ENCODE measurements at regions not wholly inside any gene's neighbourhood (a gene's known extent, or its start where the extent isn't known, plus 50 kb on each side); places are given as distances from the start of the nearest gene placed in this dataset.

GRCh38 chr4:151538963-151539362 is 130.0 kb downstream of the FHIP1A start:
- Histone ChIP-seq H4K5ac (ENCODE audit: low read depth, low read length) (no peak overlapping the region), H3K56ac (ENCODE audit: extremely low read depth, insufficient read depth, low read length) (no peak overlapping the region), H3K4ac (ENCODE audit: low read depth, low read length) (no peak overlapping the region), H3K14ac (replicated peaks; ENCODE audit: low read depth, low read length) (no peak overlapping the region), H2BK120ac (ENCODE audit: low read depth, low read length) (no peak overlapping the region), H2BK5ac (ENCODE audit: low read depth, low read length, poor library complexity, severe bottlenecking) (no peak overlapping the region), H3K4me2 (ENCODE audit: low read depth, low read length) (no peak overlapping the region), H2BK15ac (ENCODE audit: low read depth, low read length) (no peak overlapping the region), H3K23ac (ENCODE audit: low read depth, low read length) (no peak overlapping the region), H3K4me3 (ENCODE audit: insufficient read depth, low read depth, low read length) (no peak overlapping the region), H2BK20ac (ENCODE audit: low read depth, low read length) (no peak overlapping the region), H3K4me1 (ENCODE audit: control insufficient read depth, insufficient read depth, low read length) (no peaks in the 10 kb centered on the region; the same call in 1 of the 2 replicates), H3K79me1 (ENCODE audit: low read depth in 1 of 2, low read length in 2 of 2) (no peaks in the 10 kb centered on the region), H3K18ac (ENCODE audit: low read depth, low read length) (no peak overlapping the region), H2AFZ (replicated peaks; ENCODE audit: low read length, poor library complexity) (no peak overlapping the region), H2AK9ac (replicated peaks; ENCODE audit: low read depth, low read length, poor library complexity) (no peak overlapping the region), H4K91ac (ENCODE audit: insufficient read depth, low read depth, low read length) (no peak overlapping the region), H4K8ac (ENCODE audit: low read depth in 2 of 2, low read length in 2 of 2) (no peak overlapping the region), H3K9ac (ENCODE audit: low read depth, low read length) (no peak overlapping the region), H3K27ac (ENCODE audit: insufficient read depth, low read length) (no peak overlapping the region), H3K9me1 (ENCODE audit: insufficient read depth, low read length) (no peaks in the 10 kb centered on the region), H2AK5ac (ENCODE audit: low read depth, low read length) (no peak overlapping the region), H3K36me3 (ENCODE audit: control insufficient read depth, insufficient read depth, low read length) (no peaks in the 10 kb centered on the region), H3K9me3 (ENCODE audit: control insufficient read depth, insufficient read depth, low read length) (no peaks in the 10 kb centered on the region), H3K27me3 (ENCODE audit: control insufficient read depth, insufficient read depth, low read length) (no peaks in the 10 kb centered on the region), H4K20me1 (ENCODE audit: insufficient read depth, low read length) (no peaks in the 10 kb centered on the region)
- ATAC-seq (ENCODE audit: low read depth), result no peak
- DNase-seq, result no peak
- TF ChIP-seq BHLHE40 (IDR thresholded peaks at IDR 0.05; ENCODE audit: low read depth, low read length) (no peak), ELK1 (IDR thresholded peaks at IDR 0.05; ENCODE audit: borderline replicate concordance, low read depth, low read length) (no peak), POLR2A (IDR thresholded peaks at IDR 0.05; ENCODE audit: low read depth, low read length) (no peak), RFX5 (IDR thresholded peaks at IDR 0.05; ENCODE audit: low read depth, low read length) (no peak), RAD21 (IDR thresholded peaks at IDR 0.05; ENCODE audit: low read length) (no peak), MXI1 (IDR thresholded peaks at IDR 0.05; ENCODE audit: borderline replicate concordance, low read depth, low read length) (no peak), CEBPB (IDR thresholded peaks at IDR 0.05; ENCODE audit: low read depth, low read length) (no peak), CHD1 (IDR thresholded peaks at IDR 0.05; ENCODE audit: low read depth, low read length) (no peak), NFE2L2 (IDR thresholded peaks at IDR 0.05; ENCODE audit: low read depth, low read length) (no peak)
- TF ChIP-seq, protein P1, sequence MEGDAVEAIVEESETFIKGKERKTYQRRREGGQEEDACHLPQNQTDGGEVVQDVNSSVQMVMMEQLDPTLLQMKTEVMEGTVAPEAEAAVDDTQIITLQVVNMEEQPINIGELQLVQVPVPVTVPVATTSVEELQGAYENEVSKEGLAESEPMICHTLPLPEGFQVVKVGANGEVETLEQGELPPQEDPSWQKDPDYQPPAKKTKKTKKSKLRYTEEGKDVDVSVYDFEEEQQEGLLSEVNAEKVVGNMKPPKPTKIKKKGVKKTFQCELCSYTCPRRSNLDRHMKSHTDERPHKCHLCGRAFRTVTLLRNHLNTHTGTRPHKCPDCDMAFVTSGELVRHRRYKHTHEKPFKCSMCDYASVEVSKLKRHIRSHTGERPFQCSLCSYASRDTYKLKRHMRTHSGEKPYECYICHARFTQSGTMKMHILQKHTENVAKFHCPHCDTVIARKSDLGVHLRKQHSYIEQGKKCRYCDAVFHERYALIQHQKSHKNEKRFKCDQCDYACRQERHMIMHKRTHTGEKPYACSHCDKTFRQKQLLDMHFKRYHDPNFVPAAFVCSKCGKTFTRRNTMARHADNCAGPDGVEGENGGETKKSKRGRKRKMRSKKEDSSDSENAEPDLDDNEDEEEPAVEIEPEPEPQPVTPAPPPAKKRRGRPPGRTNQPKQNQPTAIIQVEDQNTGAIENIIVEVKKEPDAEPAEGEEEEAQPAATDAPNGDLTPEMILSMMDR (conservative IDR thresholded peaks at IDR 0.05; ENCODE audit: low read depth, low read length), result no peak
- TF ChIP-seq, protein P2, sequence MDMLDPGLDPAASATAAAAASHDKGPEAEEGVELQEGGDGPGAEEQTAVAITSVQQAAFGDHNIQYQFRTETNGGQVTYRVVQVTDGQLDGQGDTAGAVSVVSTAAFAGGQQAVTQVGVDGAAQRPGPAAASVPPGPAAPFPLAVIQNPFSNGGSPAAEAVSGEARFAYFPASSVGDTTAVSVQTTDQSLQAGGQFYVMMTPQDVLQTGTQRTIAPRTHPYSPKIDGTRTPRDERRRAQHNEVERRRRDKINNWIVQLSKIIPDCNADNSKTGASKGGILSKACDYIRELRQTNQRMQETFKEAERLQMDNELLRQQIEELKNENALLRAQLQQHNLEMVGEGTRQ (IDR thresholded peaks at IDR 0.05; ENCODE audit: low read depth, low read length), result no peak
- ChIA-PET POLR2A (ENCODE audit: unreplicated experiment) (no interaction called here), CTCF (no interaction called here)
- dilution Hi-C loops (cut with HindIII; ENCODE audit: low sequenced_read_pairs, unreplicated experiment), result no loop called here
- no TSS peak for BruUV-seq (replicated peaks)
- intact Hi-C loops (cut with micrococcal nuclease), result no loop called here
- in situ Hi-C loops (cut with MboI; ENCODE audit: low sequenced_read_pairs), result no loop called here
- no CpG with 5 or more reads among the region's 4 CpGs for WGBS, 2 experiments (ENCODE audit: extremely low coverage in 2 of 2, insufficient read length in 1 of 2)

All from IMR-90 (cell line).